Stimulated activated CD4-positive, alpha-beta T cell treated with anti-CD3 and anti-CD28 coated beads, Interleukin-4, amount 100 ng/mL, for 1 hour (primary cell): ENCODE measurements at regions not wholly inside any gene's neighbourhood (a gene's known extent, or its start where the extent isn't known, plus 50 kb on each side); places are given as distances from the start of the nearest gene placed in this dataset.

Source experiments
- DNase-seq: peaks from one replicate; pipeline ENCODE4 v3.0.0-alpha.2; 2020

- no peak for DNase-seq
These were observed 671.7 kb downstream of the GATA3 start for GRCh38 chr10:8726084-8726778.

- DNase-seq = no peak
These were observed 672.2 kb downstream of the GATA3 start for GRCh38 chr10:8726779-8727084.

- DNase-seq = no peak
These were observed 676.9 kb downstream of the GATA3 start for GRCh38 chr10:8731121-8732095.

GRCh38 chr10:8738987-8739386, 684.5 kb downstream of the GATA3 start:
- no peak for DNase-seq

GRCh38 chr10:8752146-8752843, 697.8 kb downstream of the GATA3 start:
- DNase-seq = no peak

GRCh38 chr10:8758029-8758428, 703.5 kb downstream of the GATA3 start:
- DNase-seq = no peak

- DNase-seq = no peak
These were observed 712.4 kb downstream of the GATA3 start for GRCh38 chr10:8766899-8767298.

- no peak for DNase-seq
These were observed 713.1 kb downstream of the GATA3 start for GRCh38 chr10:8767591-8767990.

- DNase-seq = no peak
These were observed 713.9 kb downstream of the GATA3 start for GRCh38 chr10:8768341-8768740.

GRCh38 chr10:8768852-8769251, 714.4 kb downstream of the GATA3 start:
- no peak for DNase-seq

- no peak for DNase-seq
These were observed 722.6 kb downstream of the GATA3 start for GRCh38 chr10:8776926-8777622.

- DNase-seq = no peak
These were observed 724.2 kb downstream of the GATA3 start for GRCh38 chr10:8778713-8779112.

- no peak for DNase-seq
These were observed 733.2 kb downstream of the GATA3 start for GRCh38 chr10:8787649-8788048.

- no peak for DNase-seq
These were observed 735.9 kb downstream of the GATA3 start for GRCh38 chr10:8790390-8790789.

- DNase-seq = no peak
These were observed 740.4 kb downstream of the GATA3 start for GRCh38 chr10:8794860-8795259.

- no peak for DNase-seq
These were observed 745.9 kb downstream of the GATA3 start for GRCh38 chr10:8800426-8800825.

- no peak for DNase-seq
These were observed 749.5 kb downstream of the GATA3 start for GRCh38 chr10:8803992-8804391.

- DNase-seq = no peak
These were observed 756.2 kb downstream of the GATA3 start for GRCh38 chr10:8810677-8811076.

- DNase-seq = no peak
These were observed 756.7 kb downstream of the GATA3 start for GRCh38 chr10:8811201-8811600.

GRCh38 chr10:8815969-8816368, 761.5 kb downstream of the GATA3 start:
- DNase-seq = no peak

- no peak for DNase-seq
These were observed 762.8 kb downstream of the GATA3 start for GRCh38 chr10:8817299-8817698.

GRCh38 chr10:8825611-8826010, 771.1 kb downstream of the GATA3 start:
- no peak for DNase-seq

GRCh38 chr10:8829592-8829991, 775.1 kb downstream of the GATA3 start:
- DNase-seq = no peak
